HUES48 (cell line): ENCODE measurements at regions not wholly inside any gene's neighbourhood (a gene's known extent, or its start where the extent isn't known, plus 50 kb on each side); places are given as distances from the start of the nearest gene placed in this dataset.
"Not testable (repeated sequence)": the region's sequence is repeated elsewhere in the genome, so short reads cannot be mapped to it uniquely, and the experiment has no call there.

Experiments
- H3K27ac ChIP-seq: one replicate; pipeline ENCODE4 v1.7.0; 2013; ENCODE audit warnings: low read depth, low read length, inconsistent platforms
- H3K27me3 ChIP-seq: 2 replicates; pipeline ENCODE4 v1.6.1; 2013; ENCODE audit warnings: mild to moderate bottlenecking, low read length; ENCODE audit not compliant: control insufficient read depth, insufficient read depth
- H3K36me3 ChIP-seq: 2 replicates; pipeline ENCODE4 v1.6.1; 2013; ENCODE audit warnings: low read length; ENCODE audit not compliant: control insufficient read depth, insufficient read depth
- H3K4me1 ChIP-seq: 2 replicates; pipeline ENCODE4 v1.6.1; 2013; ENCODE audit warnings: mild to moderate bottlenecking, low read length; ENCODE audit not compliant: control insufficient read depth, insufficient read depth
- H3K4me3 ChIP-seq: 2 replicates; pipeline ENCODE4 v1.5.1; 2013; ENCODE audit warnings: mild to moderate bottlenecking, low read depth, low read length
- H3K9ac ChIP-seq: 2 replicates; pipeline ENCODE4 v1.6.1; 2013; ENCODE audit warnings: mild to moderate bottlenecking, low read depth, low read length, moderate library complexity
- H3K9me3 ChIP-seq: 2 replicates; pipeline ENCODE4 v1.6.1; 2013; ENCODE audit warnings: low read length; ENCODE audit not compliant: control insufficient read depth, insufficient read depth

- Histone ChIP-seq H3K4me3 (no peak overlapping the region), H3K9me3 (peaks cover 90% of the 10 kb centered on the region), H3K27ac (no peak overlapping the region), H3K36me3 (no peaks in the 10 kb centered on the region), H3K9ac (no peak overlapping the region), H3K4me1 (no peaks in the 10 kb centered on the region), H3K27me3 (no peaks in the 10 kb centered on the region)
Measured at GRCh38 chr20:55937283-55937682, 68.0 kb downstream of the CBLN4 start.

GRCh38 chr20:55936209-55936595, 69.1 kb downstream of the CBLN4 start:
- no peaks in the 10 kb centered on the region for H3K27me3 ChIP-seq
- no peak overlapping the region for H3K27ac ChIP-seq
- H3K4me1 ChIP-seq = no peaks in the 10 kb centered on the region
- H3K9ac ChIP-seq = no peak overlapping the region
- H3K36me3 ChIP-seq = no peaks in the 10 kb centered on the region
- H3K4me3 ChIP-seq = no peak overlapping the region
- H3K9me3 ChIP-seq = peaks cover 90% of the 10 kb centered on the region

GRCh38 chr20:55935448-55936208, 69.7 kb downstream of the CBLN4 start:
- no peaks in the 10 kb centered on the region for H3K27me3 ChIP-seq
- no peak overlapping the region for H3K4me3 ChIP-seq
- H3K4me1 ChIP-seq = no peaks in the 10 kb centered on the region
- H3K9ac ChIP-seq = no peak overlapping the region
- H3K27ac ChIP-seq = no peak overlapping the region
- no peaks in the 10 kb centered on the region for H3K36me3 ChIP-seq
- H3K9me3 ChIP-seq = peaks cover 91% of the 10 kb centered on the region

GRCh38 chr20:55934146-55934545, 71.2 kb downstream of the CBLN4 start:
- Histone ChIP-seq H3K27me3 (no peaks in the 10 kb centered on the region), H3K4me3 (no peak overlapping the region), H3K27ac (no peak overlapping the region)

GRCh38 chr20:55930876-55931275, 74.4 kb downstream of the CBLN4 start:
- H3K27ac ChIP-seq, H3K36me3 ChIP-seq, H3K4me3 ChIP-seq, H3K9ac ChIP-seq, H3K27me3 ChIP-seq, H3K4me1 ChIP-seq: not testable (repeated sequence)
- peaks cover 97% of the 10 kb centered on the region for H3K9me3 ChIP-seq

More at GRCh38 chr20:55934146-55934545, 71.2 kb downstream of the CBLN4 start:
- Histone ChIP-seq H3K36me3 (no peaks in the 10 kb centered on the region), H3K9ac (no peak overlapping the region), H3K4me1 (no peaks in the 10 kb centered on the region), H3K9me3 (peaks cover 93% of the 10 kb centered on the region)

- no peak overlapping the region for H3K9ac ChIP-seq
- H3K36me3 ChIP-seq = no peaks in the 10 kb centered on the region
- H3K27ac ChIP-seq = no peak overlapping the region
- no peaks in the 10 kb centered on the region for H3K27me3 ChIP-seq
- H3K9me3 ChIP-seq = peaks cover 95% of the 10 kb centered on the region
- no peaks in the 10 kb centered on the region for H3K4me1 ChIP-seq
- H3K4me3 ChIP-seq = no peak overlapping the region
Measured at GRCh38 chr20:55928266-55928665, 77.1 kb downstream of the CBLN4 start.

GRCh38 chr20:55919956-55920355, 85.4 kb downstream of the CBLN4 start:
- Histone ChIP-seq H3K9ac (no peak overlapping the region), H3K9me3 (peaks cover 97% of the 10 kb centered on the region), H3K36me3 (no peaks in the 10 kb centered on the region), H3K27me3 (no peaks in the 10 kb centered on the region), H3K4me3 (no peak overlapping the region), H3K4me1 (no peaks in the 10 kb centered on the region), H3K27ac (no peak overlapping the region)

- H3K4me3 ChIP-seq = no peak overlapping the region
- no peaks in the 10 kb centered on the region for H3K4me1 ChIP-seq
- H3K9ac ChIP-seq = no peak overlapping the region
- peaks cover 96% of the 10 kb centered on the region for H3K9me3 ChIP-seq
- H3K27ac ChIP-seq = no peak overlapping the region
- no peaks in the 10 kb centered on the region for H3K36me3 ChIP-seq
- H3K27me3 ChIP-seq = no peaks in the 10 kb centered on the region
Measured at GRCh38 chr20:55919319-55919718, 86.0 kb downstream of the CBLN4 start.

GRCh38 chr20:55918471-55918870, 86.8 kb downstream of the CBLN4 start:
- no peaks in the 10 kb centered on the region for H3K27me3 ChIP-seq
- H3K27ac ChIP-seq = no peak overlapping the region
- no peaks in the 10 kb centered on the region for H3K4me1 ChIP-seq
- peaks cover 97% of the 10 kb centered on the region for H3K9me3 ChIP-seq
- H3K9ac ChIP-seq = no peak overlapping the region
- no peak overlapping the region for H3K4me3 ChIP-seq
- H3K36me3 ChIP-seq = no peaks in the 10 kb centered on the region

- Histone ChIP-seq H3K9me3 (peaks cover 91% of the 10 kb centered on the region), H3K4me3 (no peak overlapping the region), H3K27ac (no peak overlapping the region), H3K27me3 (no peaks in the 10 kb centered on the region), H3K9ac (no peak overlapping the region), H3K36me3 (no peaks in the 10 kb centered on the region), H3K4me1 (no peaks in the 10 kb centered on the region)
Measured at GRCh38 chr20:55893031-55893430, 112.3 kb downstream of the CBLN4 start.

- peaks cover 79% of the 10 kb centered on the region for H3K9me3 ChIP-seq
- H3K27me3 ChIP-seq = no peaks in the 10 kb centered on the region
- no peak overlapping the region for H3K9ac ChIP-seq
- no peak overlapping the region for H3K27ac ChIP-seq
- no peaks in the 10 kb centered on the region for H3K36me3 ChIP-seq
- H3K4me1 ChIP-seq = no peaks in the 10 kb centered on the region
- no peak overlapping the region for H3K4me3 ChIP-seq
Measured at GRCh38 chr20:55888685-55889084, 116.6 kb downstream of the CBLN4 start.
